Keratinocyte (primary cell): ENCODE measurements at regions not wholly inside any gene's neighbourhood (a gene's known extent, or its start where the extent isn't known, plus 50 kb on each side); places are given as distances from the start of the nearest gene placed in this dataset.

Source experiments
- DNase-seq: peaks from one replicate; pipeline ENCODE4 v3.0.0-alpha.2; 2011; ENCODE audit warnings: low read depth, missing footprints, low spot score
- FAIRE-seq: peaks from 2 replicates; lab custom pipeline; 2011; peaks lifted over from hg19 to GRCh38; lab: Jason Lieb, UNC
- H2AFZ ChIP-seq: 2 replicates; pipeline ENCODE4 v1.6.0; 2012; ENCODE audit warnings: low read length, control low read depth, inconsistent platforms; ENCODE audit not compliant: control insufficient read depth
- H3K27ac ChIP-seq: 2 replicates; pipeline ENCODE4 v1.5.1; 2011; ENCODE audit warnings: low read length; ENCODE audit not compliant: control insufficient read depth, insufficient read depth
- H3K27me3 ChIP-seq: 3 replicates; pipeline ENCODE4 v1.6.0; 2011; ENCODE audit warnings: low read length; ENCODE audit not compliant: control insufficient read depth, insufficient read depth; ENCODE audit errors: extremely low read depth
- H3K36me3 ChIP-seq, 2 experiments: 2 replicates in 1 of 2; 3 replicates in 1 of 2; pipeline ENCODE4 v1.5.1; 2011; ENCODE audit warnings: low read length in 2 of 2, mild to moderate bottlenecking in 1 of 2; ENCODE audit not compliant: control insufficient read depth in 2 of 2, insufficient read depth in 2 of 2; ENCODE audit errors: extremely low read depth in 1 of 2
- H3K4me1 ChIP-seq: 3 replicates; pipeline ENCODE4 v1.5.1; 2011; ENCODE audit warnings: low read length; ENCODE audit not compliant: control insufficient read depth, insufficient read depth; ENCODE audit errors: extremely low read depth
- H3K4me2 ChIP-seq: 3 replicates; pipeline ENCODE4 v1.6.0; 2011; ENCODE audit warnings: low read depth, low read length; ENCODE audit not compliant: control insufficient read depth, insufficient read depth; ENCODE audit errors: extremely low read depth
- H3K4me3 ChIP-seq, 3 experiments: fragments of 200-600 bp in 1 of 3; sonication (generic) in 1 of 3; 2 replicates in 2 of 3; 3 replicates in 1 of 3; pipeline ENCODE4 v1.5.1; 2011 to 2016; ENCODE audit warnings: low read length in 3 of 3, mild to moderate bottlenecking in 3 of 3, control low read depth in 2 of 3, inconsistent platforms in 1 of 3, low read depth in 1 of 3, mixed read lengths in 1 of 3, mixed run types in 1 of 3, moderate library complexity in 1 of 3; ENCODE audit not compliant: control insufficient read depth in 2 of 3, insufficient read depth in 2 of 3; ENCODE audit errors: extremely low read depth in 1 of 3
- H3K79me2 ChIP-seq: 2 replicates; pipeline ENCODE4 v1.6.0; 2012; ENCODE audit warnings: low read length; ENCODE audit not compliant: control insufficient read depth, insufficient read depth
- H3K9ac ChIP-seq: 3 replicates; pipeline ENCODE4 v1.6.0; 2011; ENCODE audit warnings: low read length; ENCODE audit not compliant: control insufficient read depth, insufficient read depth; ENCODE audit errors: extremely low read depth
- H3K9me1 ChIP-seq: 3 replicates; pipeline ENCODE4 v1.6.0; 2011; ENCODE audit warnings: low read length; ENCODE audit not compliant: control insufficient read depth, insufficient read depth; ENCODE audit errors: extremely low read depth
- H3K9me3 ChIP-seq: 2 replicates; pipeline ENCODE4 v1.5.1; 2012; ENCODE audit warnings: low read depth, low read length; ENCODE audit not compliant: control insufficient read depth
- H4K20me1 ChIP-seq: 3 replicates; pipeline ENCODE4 v1.6.0; 2011; ENCODE audit warnings: low read length; ENCODE audit not compliant: control insufficient read depth, insufficient read depth; ENCODE audit errors: extremely low read depth
- CTCF ChIP-seq, 3 experiments: IDR thresholded peaks in 1 of 3; conservative IDR thresholded peaks in 1 of 3; optimal IDR thresholded peaks in 1 of 3; 2 replicates in 2 of 3; 3 replicates in 1 of 3; pipeline versions ENCODE3 to v1.5.1; 2011; ENCODE audit warnings: low read length in 3 of 3, mild to moderate bottlenecking in 3 of 3, moderate library complexity in 2 of 3, control low read depth in 1 of 3, inconsistent platforms in 1 of 3; ENCODE audit not compliant: insufficient read depth in 2 of 3; ENCODE audit errors: extremely low read depth in 1 of 3
- EZH2 ChIP-seq: IDR thresholded peaks from one replicate; pipeline ENCODE4 v1.6.1; 2012; ENCODE audit warnings: inconsistent platforms, mild to moderate bottlenecking, low read length, moderate library complexity
- dilution Hi-C: fragments of 300-500 bp; cut with MboI; formaldehyde crosslinking; loops from one replicate; pipeline ENCODE4 v1.7.0; 2020; ENCODE audit warnings: low sequenced_read_pairs; ENCODE audit not compliant: extremely low pct_ligation_motif_present

GRCh38 chr1:214720561-214720960 is 117.6 kb downstream of the CENPF start:
- Histone ChIP-seq H3K36me3 (no peaks in the 10 kb centered on the region), H3K9me3 (no peaks in the 10 kb centered on the region), H3K79me2 (no peaks in the 10 kb centered on the region), H2AFZ (no peak overlapping the region), H3K9ac (no peak overlapping the region), H3K4me1 (no peaks in the 10 kb centered on the region), H4K20me1 (no peaks in the 10 kb centered on the region), H3K4me3 (no peak overlapping the region), H3K27me3 (no peaks in the 10 kb centered on the region), H3K27ac (no peak overlapping the region), H3K9me1 (no peaks in the 10 kb centered on the region), H3K4me2 (no peak overlapping the region)
- dilution Hi-C loops, result no loop called here
- TF ChIP-seq EZH2, result no peak
- no peak for TF ChIP-seq CTCF (optimal IDR thresholded peaks at IDR 0.05 in 1 of 3, IDR thresholded peaks at IDR 0.05 in 1 of 3, conservative IDR thresholded peaks at IDR 0.05 in 1 of 3; ENCODE audit: extremely low read depth in 1 of 3, insufficient read depth in 2 of 3, low read length in 3 of 3)
- no peak for FAIRE-seq
- no peak for DNase-seq

- H2AFZ ChIP-seq, result no peak overlapping the region
- no peak overlapping the region for H3K4me2 ChIP-seq
- H4K20me1 ChIP-seq, result no peaks in the 10 kb centered on the region
- dilution Hi-C loops, result no loop called here
- no peak overlapping the region for H3K9ac ChIP-seq
- TF ChIP-seq CTCF (optimal IDR thresholded peaks at IDR 0.05 in 1 of 3, IDR thresholded peaks at IDR 0.05 in 1 of 3, conservative IDR thresholded peaks at IDR 0.05 in 1 of 3; ENCODE audit: extremely low read depth in 1 of 3, insufficient read depth in 2 of 3, low read length in 3 of 3) (no peak), EZH2 (no peak)
- no peaks in the 10 kb centered on the region for H3K9me1 ChIP-seq
- no peaks in the 10 kb centered on the region for H3K9me3 ChIP-seq
- H3K27me3 ChIP-seq, result no peaks in the 10 kb centered on the region
- H3K79me2 ChIP-seq, result no peaks in the 10 kb centered on the region
- no peak overlapping the region for H3K27ac ChIP-seq
- DNase-seq (no peak), FAIRE-seq (no peak)
- no peak overlapping the region for H3K4me3 ChIP-seq
- no peaks in the 10 kb centered on the region for H3K4me1 ChIP-seq
- no peaks in the 10 kb centered on the region for H3K36me3 ChIP-seq
Measured at GRCh38 chr1:214727274-214727673, 124.3 kb downstream of the CENPF start.
